Fibroblast of the aortic adventitia (primary cell): ENCODE measurements at regions not wholly inside any gene's neighbourhood (a gene's known extent, or its start where the extent isn't known, plus 50 kb on each side); places are given as distances from the start of the nearest gene placed in this dataset.
A peak's percentile ranks its signal among the peaks of the same experiment; 100 is the strongest.
"Not testable (repeated sequence)": the region's sequence is repeated elsewhere in the genome, so short reads cannot be mapped to it uniquely, and the experiment has no call there.

Experiments
- DNase-seq: peaks from one replicate; pipeline ENCODE4 v3.0.0-alpha.2; 2010; ENCODE audit warnings: low read depth
- H3K4me3 ChIP-seq: 2 replicates; pipeline ENCODE4 v1.5.1; 2011; ENCODE audit warnings: low read depth, mild to moderate bottlenecking, control low read depth, low read length, moderate library complexity
- CTCF ChIP-seq: IDR thresholded peaks from 2 replicates; pipeline ENCODE4 v1.5.1; 2011; ENCODE audit warnings: mild to moderate bottlenecking, low read length, control low read depth, inconsistent platforms; ENCODE audit not compliant: insufficient read depth

- TF ChIP-seq CTCF, result no peak
- DNase-seq, result no peak
- no peak overlapping the region for H3K4me3 ChIP-seq
Observed at GRCh38 chr5:82952326-82952725, 124.9 kb downstream of the TMEM167A start.

- H3K4me3 ChIP-seq, DNase-seq: not testable (repeated sequence)
Observed at GRCh38 chr5:82944267-82944666, 132.9 kb downstream of the TMEM167A start.

- no peak overlapping the region for H3K4me3 ChIP-seq
- no peak for DNase-seq
- no peak for TF ChIP-seq CTCF
Observed at GRCh38 chr5:82942083-82942881, 134.9 kb downstream of the TMEM167A start.

- DNase-seq, result no peak
- no peak for TF ChIP-seq CTCF
- no peak overlapping the region for H3K4me3 ChIP-seq
Observed at GRCh38 chr5:82938901-82939725, 138.1 kb downstream of the TMEM167A start.

- DNase-seq, H3K4me3 ChIP-seq: not testable (repeated sequence)
Observed at GRCh38 chr5:82932473-82933220, 144.5 kb downstream of the TMEM167A start.

- peak; percentile 80 for DNase-seq
- no peak overlapping the region for H3K4me3 ChIP-seq
- TF ChIP-seq CTCF, result no peak
Observed at GRCh38 chr5:82931110-82931509, 146.1 kb downstream of the TMEM167A start.

- no peak for TF ChIP-seq CTCF
- DNase-seq, result peak; percentile 30
- no peak overlapping the region for H3K4me3 ChIP-seq
Observed at GRCh38 chr5:82925061-82925411, 152.2 kb downstream of the TMEM167A start.
